SK-N-SH treated with all-trans-retinoic acid at 6 μM for 48 hours (cell line): ENCODE measurements at regions not wholly inside any gene's neighbourhood (a gene's known extent, or its start where the extent isn't known, plus 50 kb on each side); places are given as distances from the start of the nearest gene placed in this dataset.

Source experiments
- ATAC-seq: fragments of 200-7000 bp; cut with Tn5 transposase; 3 replicates; pipeline ENCODE4 v1.9.1; 2020; ENCODE audit warnings: mild to moderate bottlenecking, moderate library complexity
- ARNTL ChIP-seq: fragments of 450-650 bp; formaldehyde crosslinking; IDR thresholded peaks from 2 replicates; pipeline ENCODE4 v1.5.0; 2020; ENCODE audit warnings: low read depth, mild to moderate bottlenecking, moderate library complexity, borderline replicate concordance
- BACH2 ChIP-seq: fragments of 250-450 bp; sonication (Bioruptor Pico); IDR thresholded peaks from 2 replicates; pipeline ENCODE4 v1.9.0; 2021; ENCODE audit warnings: mild to moderate bottlenecking, borderline replicate concordance
- CREB5 ChIP-seq: fragments of 250-450 bp; sonication (Bioruptor Pico); IDR thresholded peaks from 2 replicates; pipeline ENCODE4 v1.5.1; 2020; ENCODE audit warnings: low read depth, mild to moderate bottlenecking, moderate library complexity
- CSDC2 ChIP-seq: fragments of 250-450 bp; sonication (Bioruptor Pico); IDR thresholded peaks from 2 replicates; pipeline ENCODE4 v1.5.0; 2020; ENCODE audit warnings: mild to moderate bottlenecking, moderate library complexity
- CSRNP3 ChIP-seq: fragments of 250-450 bp; sonication (Bioruptor Pico); IDR thresholded peaks from 2 replicates; pipeline ENCODE4 v1.5.1; 2021; ENCODE audit warnings: mild to moderate bottlenecking, moderate library complexity
- ESRRG ChIP-seq: fragments of 250-450 bp; sonication (Bioruptor Pico); IDR thresholded peaks from 2 replicates; pipeline ENCODE4 v1.6.1; 2021; ENCODE audit warnings: mild to moderate bottlenecking
- GLIS3 ChIP-seq: fragments of 250-450 bp; sonication (Bioruptor Pico); IDR thresholded peaks from 2 replicates; pipeline ENCODE4 v1.5.0; 2020; ENCODE audit warnings: mild to moderate bottlenecking, moderate library complexity
- ISL1 ChIP-seq: fragments of 250-450 bp; sonication (Bioruptor Pico); IDR thresholded peaks from 2 replicates; pipeline ENCODE4 v2.1.2; 2022; ENCODE audit warnings: mild to moderate bottlenecking, moderate library complexity
- OSR1 ChIP-seq: fragments of 250-450 bp; sonication (Bioruptor Pico); IDR thresholded peaks from 2 replicates; pipeline ENCODE4 v1.8.0; 2022; ENCODE audit warnings: moderate library complexity, mild to moderate bottlenecking, inconsistent platforms
- PATZ1 ChIP-seq: fragments of 250-450 bp; sonication (Bioruptor Pico); IDR thresholded peaks from 2 replicates; pipeline ENCODE4 v1.8.0; 2020; ENCODE audit warnings: mild to moderate bottlenecking, moderate library complexity, borderline replicate concordance
- POU6F1 ChIP-seq: fragments of 250-450 bp; sonication (Bioruptor Pico); IDR thresholded peaks from 2 replicates; pipeline ENCODE4 v1.8.0; 2021; ENCODE audit warnings: low read depth, mild to moderate bottlenecking, moderate library complexity, borderline replicate concordance
- PPARA ChIP-seq: fragments of 250-450 bp; sonication (Bioruptor Pico); IDR thresholded peaks from 2 replicates; pipeline ENCODE4 v1.5.0; 2020; ENCODE audit warnings: mild to moderate bottlenecking, borderline replicate concordance
- RARB ChIP-seq: fragments of 250-450 bp; sonication (Bioruptor Pico); IDR thresholded peaks from 2 replicates; pipeline ENCODE4 v1.8.0; 2021; ENCODE audit warnings: mild to moderate bottlenecking, moderate library complexity
- SNAI2 ChIP-seq: fragments of 250-450 bp; sonication (Bioruptor Pico); IDR thresholded peaks from 2 replicates; pipeline ENCODE4 v1.5.0; 2020; ENCODE audit warnings: mild to moderate bottlenecking, moderate library complexity
- TCF4 ChIP-seq: fragments of 250-450 bp; sonication (Bioruptor Pico); IDR thresholded peaks from 2 replicates; pipeline ENCODE4 v1.8.0; 2021; ENCODE audit warnings: mild to moderate bottlenecking, moderate library complexity, borderline replicate concordance
- TOX ChIP-seq: fragments of 250-450 bp; sonication (Bioruptor Pico); IDR thresholded peaks from 2 replicates; pipeline ENCODE4 v1.8.0; 2021; ENCODE audit warnings: mild to moderate bottlenecking, moderate library complexity, borderline replicate concordance
- TSHZ2 ChIP-seq: fragments of 250-450 bp; sonication (Bioruptor Pico); IDR thresholded peaks from 2 replicates; pipeline ENCODE4 v1.5.0; 2020; ENCODE audit warnings: mild to moderate bottlenecking, moderate library complexity
- ZFP3 ChIP-seq: fragments of 250-450 bp; sonication (Bioruptor Pico); IDR thresholded peaks from 2 replicates; pipeline ENCODE4 v1.5.0; 2020; ENCODE audit warnings: mild to moderate bottlenecking, moderate library complexity
- ZFP30 ChIP-seq: fragments of 450-650 bp; formaldehyde crosslinking; IDR thresholded peaks from 2 replicates; pipeline ENCODE4 v1.5.0; 2022; ENCODE audit warnings: mild to moderate bottlenecking, moderate library complexity
- ZNF565 ChIP-seq: fragments of 450-650 bp; formaldehyde crosslinking; conservative IDR thresholded peaks from 2 replicates; pipeline ENCODE4 v1.5.0; 2020; ENCODE audit warnings: low read depth, mild to moderate bottlenecking, moderate library complexity
- ZNF70 ChIP-seq: fragments of 450-650 bp; formaldehyde crosslinking; IDR thresholded peaks from 2 replicates; pipeline ENCODE4 v1.5.0; 2020; ENCODE audit warnings: mild to moderate bottlenecking, moderate library complexity
- ZNF8 ChIP-seq: fragments of 450-650 bp; formaldehyde crosslinking; IDR thresholded peaks from 2 replicates; pipeline ENCODE4 v1.5.0; 2020; ENCODE audit warnings: mild to moderate bottlenecking, moderate library complexity

- TF ChIP-seq ZNF8: no peak
- no peak for TF ChIP-seq ZFP30
- TF ChIP-seq POU6F1 (CRISPR knock-in tag): no peak
- TF ChIP-seq ESRRG (CRISPR knock-in tag): no peak
- no peak for TF ChIP-seq TOX (CRISPR knock-in tag)
- peak; percentile 87 for TF ChIP-seq TCF4
- TF ChIP-seq CREB5: no peak
- TF ChIP-seq PATZ1 (CRISPR knock-in tag): no peak
- peak; percentile 35; the same call in 1 of the 2 replicates for TF ChIP-seq TSHZ2
- TF ChIP-seq CSRNP3: no peak
- no peak for TF ChIP-seq ARNTL (CRISPR knock-in tag)
- peak; percentile 54; the same call in 1 of the 2 replicates for TF ChIP-seq ZNF70
- no peak for TF ChIP-seq PPARA (CRISPR knock-in tag)
- TF ChIP-seq BACH2: no peak
- no peak for TF ChIP-seq CSDC2 (CRISPR knock-in tag)
- no peak for TF ChIP-seq ZNF565
- no peak; the same call in 2 of the 3 replicates for ATAC-seq
Observed at GRCh38 chr17:77479372-77480198, 338.8 kb downstream of the SEC14L1 start.

- TF ChIP-seq BACH2 (no peak), ZNF565 (no peak), GLIS3 (CRISPR knock-in tag) (no peak), TCF4 (no peak), ZFP30 (no peak), PPARA (CRISPR knock-in tag) (no peak), ARNTL (CRISPR knock-in tag) (no peak), CSDC2 (CRISPR knock-in tag) (no peak), TOX (CRISPR knock-in tag) (no peak)
- TF ChIP-seq, all 23 proteins: peak for 0
- ATAC-seq: no peak
Observed at GRCh38 chr17:77480199-77480508, 339.4 kb downstream of the SEC14L1 start.

- no peak for ATAC-seq
- TF ChIP-seq TOX (CRISPR knock-in tag) (no peak), SNAI2 (CRISPR knock-in tag) (no peak), ISL1 (no peak), BACH2 (no peak), ZFP3 (no peak), OSR1 (no peak), ZNF70 (no peak), RARB (no peak), ARNTL (CRISPR knock-in tag) (no peak), TSHZ2 (no peak), ZNF565 (no peak), PPARA (CRISPR knock-in tag) (no peak), ZFP30 (no peak), GLIS3 (CRISPR knock-in tag) (no peak), ZNF8 (no peak)
Observed at GRCh38 chr17:77480509-77481215, 339.9 kb downstream of the SEC14L1 start.
